GM23338 (cell line): ENCODE measurements at regions not wholly inside any gene's neighbourhood (a gene's known extent, or its start where the extent isn't known, plus 50 kb on each side); places are given as distances from the start of the nearest gene placed in this dataset.

Source experiments
- ATAC-seq: fragments of 200-7000 bp; cut with Tn5 transposase; 3 replicates; pipeline ENCODE4 v1.9.1; 2020
- DNase-seq: peaks from one replicate; pipeline ENCODE4 v3.0.0-alpha.2; 2015; ENCODE audit warnings: low spot score
- H2AFZ ChIP-seq: fragments of 200-600 bp; sonication (generic); 2 replicates; pipeline ENCODE4 v1.8.0; 2016; ENCODE audit warnings: antibody characterized with exemption, mild to moderate bottlenecking, moderate library complexity
- H3F3A ChIP-seq: fragments of 200-600 bp; sonication (generic); replicated peaks from 2 replicates; pipeline ENCODE4 v1.8.0; 2017; ENCODE audit warnings: antibody characterized with exemption, mixed run types, low read depth
- H3K27ac ChIP-seq: fragments of 200-600 bp; sonication (generic); 2 replicates; pipeline ENCODE4 v1.6.1; 2016; ENCODE audit warnings: low read depth
- H3K27me3 ChIP-seq: fragments of 200-600 bp; sonication (generic); 2 replicates; pipeline ENCODE4 v1.8.0; 2016; ENCODE audit warnings: mild to moderate bottlenecking, mixed run types, moderate library complexity; ENCODE audit not compliant: insufficient read depth
- H3K36me3 ChIP-seq: fragments of 200-600 bp; sonication (generic); 2 replicates; pipeline ENCODE4 v1.8.0; 2016; ENCODE audit warnings: mild to moderate bottlenecking; ENCODE audit not compliant: insufficient read depth
- H3K4me1 ChIP-seq: fragments of 200-600 bp; sonication (generic); 2 replicates; pipeline ENCODE4 v1.8.0; 2016; ENCODE audit warnings: mild to moderate bottlenecking, moderate library complexity; ENCODE audit not compliant: insufficient read depth
- H3K4me2 ChIP-seq: fragments of 200-600 bp; sonication (generic); 2 replicates; pipeline ENCODE4 v1.7.1; 2017; ENCODE audit warnings: mixed run types
- H3K4me3 ChIP-seq: fragments of 200-600 bp; sonication (generic); 2 replicates; pipeline ENCODE4 v1.6.1; 2016; ENCODE audit warnings: mixed run types
- H3K79me2 ChIP-seq: fragments of 200-600 bp; sonication (generic); replicated peaks from 2 replicates; pipeline ENCODE4 v1.8.0; 2017; ENCODE audit warnings: mild to moderate bottlenecking; ENCODE audit not compliant: insufficient read depth
- H3K9me2 ChIP-seq: fragments of 200-600 bp; sonication (generic); 2 replicates; pipeline ENCODE4 v1.8.0; 2017; ENCODE audit not compliant: insufficient read depth
- H4K20me1 ChIP-seq: fragments of 200-600 bp; sonication (generic); replicated peaks from 2 replicates; pipeline ENCODE4 v1.8.0; 2017; ENCODE audit warnings: mild to moderate bottlenecking; ENCODE audit not compliant: insufficient read depth
- H3K27ac Mint-ChIP-seq: 2 replicates; pipeline ENCODE4 v1.8.0; 2020; ENCODE audit warnings: inconsistent platforms, mild to moderate bottlenecking, moderate library complexity, mixed read lengths
- H3K27me3 Mint-ChIP-seq: 3 replicates; pipeline ENCODE4 v1.8.0; 2022; ENCODE audit warnings: low read depth, mild to moderate bottlenecking, moderate library complexity, mixed read lengths, inconsistent platforms; ENCODE audit not compliant: insufficient read depth, poor library complexity
- H3K36me3 Mint-ChIP-seq: 3 replicates; pipeline ENCODE4 v1.8.0; 2021; ENCODE audit warnings: low read depth, mild to moderate bottlenecking, inconsistent platforms, moderate library complexity, mixed read lengths
- H3K4me1 Mint-ChIP-seq: 3 replicates; pipeline ENCODE4 v1.8.0; 2020; ENCODE audit warnings: mild to moderate bottlenecking, inconsistent platforms, mixed read lengths
- H3K4me3 Mint-ChIP-seq: 3 replicates; pipeline ENCODE4 v1.8.0; 2021; ENCODE audit warnings: moderate library complexity, mild to moderate bottlenecking, inconsistent platforms, mixed read lengths
- H3K9me3 Mint-ChIP-seq: 3 replicates; pipeline ENCODE4 v1.8.0; 2020; ENCODE audit warnings: moderate library complexity, mild to moderate bottlenecking, inconsistent platforms, mixed read lengths
- CTCF ChIP-seq, 2 experiments: fragments of 200-600 bp in 1 of 2; sonication (generic) in 1 of 2; conservative IDR thresholded peaks; 2 replicates each; pipeline versions ENCODE4 v1.5.1 to v1.6.1; 2016 to 2017; ENCODE audit warnings: antibody characterized with exemption in 2 of 2, low read depth in 2 of 2, mild to moderate bottlenecking in 2 of 2, moderate library complexity in 1 of 2
- EZH2 ChIP-seq: fragments of 200-600 bp; sonication (generic); IDR thresholded peaks from one replicate; pipeline ENCODE4 v1.8.0; 2017; ENCODE audit warnings: antibody characterized with exemption, mild to moderate bottlenecking, low read depth; ENCODE audit not compliant: unreplicated experiment
- EZH2phosphoT487 ChIP-seq: fragments of 200-600 bp; sonication (generic); IDR thresholded peaks from one replicate; pipeline ENCODE4 v1.8.1; 2018; ENCODE audit warnings: antibody characterized with exemption; ENCODE audit not compliant: unreplicated experiment
- JUNB ChIP-seq: IDR thresholded peaks from one replicate; pipeline ENCODE4 v1.6.1; 2016; ENCODE audit warnings: antibody characterized with exemption; ENCODE audit not compliant: unreplicated experiment
- NANOG ChIP-seq: IDR thresholded peaks from 2 replicates; pipeline ENCODE4 v1.6.1; 2016; ENCODE audit warnings: antibody characterized with exemption, borderline replicate concordance
- REST ChIP-seq: IDR thresholded peaks from one replicate; pipeline ENCODE4 v1.6.1; 2018; ENCODE audit warnings: antibody characterized with exemption; ENCODE audit not compliant: unreplicated experiment

GRCh38 chr18:22667156-22667555 lies 249.4 kb upstream of the CTAGE1 start (continued):
- TF ChIP-seq REST (no peak), EZH2phosphoT487 (no peak)

GRCh38 chr18:22667616-22668422 lies 250.1 kb upstream of the CTAGE1 start:
- H3K4me1 ChIP-seq: no peaks in the 10 kb centered on the region
- H3K4me3 ChIP-seq: no peak overlapping the region
- no peaks in the 10 kb centered on the region for H3K9me2 ChIP-seq
- DNase-seq (no peak), ATAC-seq (no peak)
- H3K4me1 Mint-ChIP-seq: no peaks in the 10 kb centered on the region
- no peaks in the 10 kb centered on the region for H3F3A ChIP-seq
- peaks cover 25% of the 10 kb centered on the region for H3K9me3 Mint-ChIP-seq
- H3K27ac Mint-ChIP-seq: no peak overlapping the region
- H3K4me2 ChIP-seq: no peak overlapping the region
- H3K4me3 Mint-ChIP-seq: no peak overlapping the region
- no peaks in the 10 kb centered on the region for H3K79me2 ChIP-seq
- H4K20me1 ChIP-seq: no peaks in the 10 kb centered on the region
- peaks cover 10% of the 10 kb centered on the region; the same call in 2 of the 3 replicates for H3K36me3 Mint-ChIP-seq
- H2AFZ ChIP-seq: no peak overlapping the region
- TF ChIP-seq NANOG (no peak), CTCF (conservative IDR thresholded peaks at IDR 0.05; ENCODE audit: low read depth in 2 of 2) (no peak), EZH2 (no peak), EZH2phosphoT487 (no peak), REST (no peak), JUNB (no peak)
- no peaks in the 10 kb centered on the region for H3K27me3 ChIP-seq
- peaks cover 2% of the 10 kb centered on the region for H3K27me3 Mint-ChIP-seq
- no peak overlapping the region for H3K27ac ChIP-seq
- H3K36me3 ChIP-seq: no peaks in the 10 kb centered on the region
